Mucosa of descending colon (tissue), 3 donors: ENCODE measurements at regions not wholly inside any gene's neighbourhood (a gene's known extent, or its start where the extent isn't known, plus 50 kb on each side); places are given as distances from the start of the nearest gene placed in this dataset.

Source experiments
- ATAC-seq: fragments of 200-7000 bp; cut with Tn5 transposase; one replicate; pipeline ENCODE4 v1.9.1; 2020; ENCODE audit warnings: mild to moderate bottlenecking, moderate library complexity
- DNase-seq, 3 donors: peaks; one replicate each; pipeline ENCODE4 v3.0.0-alpha.2; 2020
- H3K36me3 ChIP-seq: fragments of 200-600 bp; one replicate; pipeline ENCODE4 v1.8.0; 2021; ENCODE audit warnings: low read depth, mild to moderate bottlenecking
- H3K4me1 ChIP-seq: fragments of 200-600 bp; one replicate; pipeline ENCODE4 v1.8.0; 2021; ENCODE audit warnings: low read depth, mild to moderate bottlenecking
- H3K4me3 ChIP-seq: fragments of 200-600 bp; one replicate; pipeline ENCODE4 v1.8.0; 2021; ENCODE audit warnings: mild to moderate bottlenecking
- H3K9me3 ChIP-seq: fragments of 200-600 bp; one replicate; pipeline ENCODE4 v1.8.0; 2021; ENCODE audit warnings: mild to moderate bottlenecking
- intact Hi-C, 2 donors: fragments of 100-400 bp; cut with DNase I in 1 of 2; cut with micrococcal nuclease in 1 of 2; formaldehyde crosslinking; loops; one replicate each; pipeline versions ENCODE4 v1.11.0 to v1.11.1; 2022; cut with DNase I, micrococcal nuclease
- TF ChIP-seq, protein P1 (sequence below): fragments of 200-600 bp; IDR thresholded peaks from one replicate; pipeline ENCODE4 v1.8.0; 2022; ENCODE audit warnings: antibody characterized with exemption, mild to moderate bottlenecking
- donor health status: DM: no; HTN: no; CAD: no; lungs with moderate emphysema.
- donor health status: DM: no; HTN: no; CAD: no.
- donor health status: DM: no; HTN: yes; CAD: no.

DNA sequence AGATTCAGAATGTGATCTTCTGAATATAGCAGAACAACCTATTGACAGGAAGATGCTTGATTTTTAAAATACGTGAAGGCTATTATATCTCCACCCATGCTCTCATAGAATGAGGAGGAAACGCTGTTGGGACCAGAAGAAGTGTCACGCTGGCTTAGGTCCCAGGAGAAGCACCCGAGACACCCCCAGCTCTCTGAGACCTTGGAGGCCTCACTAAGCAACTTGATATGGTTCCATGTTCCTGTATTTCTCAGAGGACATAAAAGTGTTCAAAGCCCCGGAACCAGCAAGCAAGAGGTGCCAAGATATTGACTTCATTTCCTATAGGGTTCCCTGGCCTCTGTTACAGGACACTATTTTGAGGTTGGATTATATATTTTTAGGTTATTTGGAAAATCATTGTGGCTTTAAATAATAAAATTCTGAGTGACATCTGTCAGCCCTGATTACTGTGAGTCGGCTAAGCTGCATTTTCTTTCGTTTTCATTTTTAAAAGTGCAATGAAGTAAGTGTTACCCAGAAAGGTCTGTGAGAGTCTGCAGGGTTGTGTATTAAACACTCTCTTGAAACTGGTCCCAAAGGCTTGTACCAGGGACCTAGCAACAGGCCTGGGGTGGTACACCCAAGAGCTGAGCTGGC, 400.0 kb downstream of the SOX9 start:
- Histone ChIP-seq H3K4me1 (peaks cover 37% of the 10 kb centered on the region), H3K36me3 (no peaks in the 10 kb centered on the region), H3K4me3 (no peak overlapping the region), H3K9me3 (no peaks in the 10 kb centered on the region)
- intact Hi-C loops, result no loop called here
- TF ChIP-seq, protein P1, sequence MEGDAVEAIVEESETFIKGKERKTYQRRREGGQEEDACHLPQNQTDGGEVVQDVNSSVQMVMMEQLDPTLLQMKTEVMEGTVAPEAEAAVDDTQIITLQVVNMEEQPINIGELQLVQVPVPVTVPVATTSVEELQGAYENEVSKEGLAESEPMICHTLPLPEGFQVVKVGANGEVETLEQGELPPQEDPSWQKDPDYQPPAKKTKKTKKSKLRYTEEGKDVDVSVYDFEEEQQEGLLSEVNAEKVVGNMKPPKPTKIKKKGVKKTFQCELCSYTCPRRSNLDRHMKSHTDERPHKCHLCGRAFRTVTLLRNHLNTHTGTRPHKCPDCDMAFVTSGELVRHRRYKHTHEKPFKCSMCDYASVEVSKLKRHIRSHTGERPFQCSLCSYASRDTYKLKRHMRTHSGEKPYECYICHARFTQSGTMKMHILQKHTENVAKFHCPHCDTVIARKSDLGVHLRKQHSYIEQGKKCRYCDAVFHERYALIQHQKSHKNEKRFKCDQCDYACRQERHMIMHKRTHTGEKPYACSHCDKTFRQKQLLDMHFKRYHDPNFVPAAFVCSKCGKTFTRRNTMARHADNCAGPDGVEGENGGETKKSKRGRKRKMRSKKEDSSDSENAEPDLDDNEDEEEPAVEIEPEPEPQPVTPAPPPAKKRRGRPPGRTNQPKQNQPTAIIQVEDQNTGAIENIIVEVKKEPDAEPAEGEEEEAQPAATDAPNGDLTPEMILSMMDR, result no peak
- ATAC-seq (no peak), DNase-seq (no peak)

DNA sequence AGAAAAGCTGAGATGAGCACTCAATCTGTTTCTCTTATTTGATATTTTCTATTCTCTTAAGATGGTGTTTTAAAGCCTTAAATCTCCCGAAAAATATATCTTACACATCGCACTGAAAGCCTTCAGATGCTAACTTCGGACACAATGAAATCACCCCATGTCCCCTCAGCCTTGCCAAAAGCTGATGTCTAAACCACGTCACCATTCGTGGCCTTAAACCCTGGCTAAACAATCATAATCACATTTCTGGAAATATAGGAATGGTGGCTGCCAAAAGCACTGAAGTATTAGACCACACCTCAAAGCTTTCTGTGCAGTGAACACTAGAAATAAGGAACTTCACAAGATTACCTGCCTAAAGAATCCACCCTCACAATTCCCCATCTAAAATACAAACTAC, 402.7 kb downstream of the SOX9 start:
- H3K36me3 ChIP-seq, result no peaks in the 10 kb centered on the region
- H3K4me3 ChIP-seq, result no peak overlapping the region
- TF ChIP-seq, protein P1, result no peak
- no peak for ATAC-seq
- no peak for DNase-seq
- intact Hi-C loops, result no loop called here
- H3K4me1 ChIP-seq, result peaks cover 33% of the 10 kb centered on the region
- H3K9me3 ChIP-seq, result no peaks in the 10 kb centered on the region

DNA sequence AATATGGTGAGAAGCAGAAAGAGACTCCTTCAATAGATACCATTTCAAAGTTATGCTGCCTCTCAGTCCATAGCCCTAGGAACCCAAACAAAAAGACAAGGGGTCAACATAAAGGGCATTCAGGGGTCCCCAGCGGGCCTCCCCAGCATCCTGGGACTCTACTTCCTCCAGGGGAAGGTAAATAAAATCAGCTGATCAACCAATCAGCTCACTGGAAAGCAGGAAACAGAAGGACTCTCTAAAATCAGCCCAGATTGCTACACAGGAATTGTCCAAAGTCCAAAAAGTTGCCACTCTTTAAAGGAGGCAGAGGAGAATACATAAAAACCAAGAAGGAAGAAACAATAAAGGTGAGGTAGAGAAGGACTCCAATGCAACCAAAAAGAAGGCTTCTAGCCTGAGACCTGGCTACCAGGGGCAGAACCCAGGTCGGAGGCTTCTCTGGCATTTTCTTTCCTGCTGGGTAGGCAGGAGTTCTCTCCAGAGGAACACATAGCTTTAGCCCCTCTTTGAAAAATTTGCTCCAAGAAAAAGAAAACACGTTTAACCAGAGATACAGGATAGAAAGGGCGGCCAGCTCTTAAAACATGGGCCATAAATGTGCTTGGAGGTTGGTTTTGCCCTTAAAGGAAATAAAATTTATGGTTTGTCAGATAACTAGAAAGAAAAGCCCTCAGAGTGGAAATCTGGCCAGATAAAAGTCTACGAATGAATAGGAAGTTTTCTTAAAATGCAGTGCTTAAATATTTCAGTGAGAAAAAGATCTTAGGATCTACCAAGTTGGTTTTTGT, 404.6 kb downstream of the SOX9 start:
- peaks cover 29% of the 10 kb centered on the region for H3K4me1 ChIP-seq
- H3K36me3 ChIP-seq, result no peaks in the 10 kb centered on the region
- H3K4me3 ChIP-seq, result no peak overlapping the region
- TF ChIP-seq, protein P1, result no peak
- intact Hi-C loops, result no loop called here
- peak in 2 of 3 donors; percentile 59 to 63 for DNase-seq
- ATAC-seq, result peak; percentile 84
- H3K9me3 ChIP-seq, result no peaks in the 10 kb centered on the region

GRCh38 chr17:72526769-72527168, 405.9 kb downstream of the SOX9 start:
- Histone ChIP-seq H3K9me3 (no peaks in the 10 kb centered on the region), H3K36me3 (no peaks in the 10 kb centered on the region), H3K4me3 (no peak overlapping the region), H3K4me1 (peaks cover 27% of the 10 kb centered on the region)
- DNase-seq (no peak), ATAC-seq (no peak)
- intact Hi-C loops, result no loop called here
- TF ChIP-seq, protein P1, result no peak

DNA sequence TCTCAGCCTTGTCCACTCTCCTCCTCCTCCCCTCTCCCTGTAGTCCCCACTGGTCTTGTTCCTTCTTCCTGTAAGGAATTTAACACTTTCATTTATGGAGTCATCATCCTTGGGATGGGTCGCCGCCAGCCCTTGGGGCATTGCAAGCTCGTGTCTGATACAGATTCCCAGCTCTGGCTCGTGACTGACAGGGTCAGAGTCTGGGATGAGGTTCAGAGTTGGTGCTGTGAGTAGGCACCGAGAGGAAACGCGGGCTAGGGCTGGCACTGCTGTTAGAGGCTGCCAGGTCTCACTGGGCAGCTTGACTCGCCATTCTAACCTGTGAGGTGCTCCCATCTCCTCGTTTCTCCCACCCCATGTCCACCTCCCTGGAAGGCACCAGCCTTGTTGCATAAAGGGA, 407.0 kb downstream of the SOX9 start:
- DNase-seq, result no peak
- H3K9me3 ChIP-seq, result no peaks in the 10 kb centered on the region
- peaks cover 27% of the 10 kb centered on the region for H3K4me1 ChIP-seq
- ATAC-seq, result peak; percentile 6
- TF ChIP-seq, protein P1, result no peak
- H3K4me3 ChIP-seq, result no peak overlapping the region
- intact Hi-C loops, result no loop called here
- H3K36me3 ChIP-seq, result no peaks in the 10 kb centered on the region
